ENCODE measurements at regions not wholly inside any gene's neighbourhood (a gene's known extent, or its start where the extent isn't known, plus 50 kb on each side); places are given as distances from the start of the nearest gene placed in this dataset.

DNA sequence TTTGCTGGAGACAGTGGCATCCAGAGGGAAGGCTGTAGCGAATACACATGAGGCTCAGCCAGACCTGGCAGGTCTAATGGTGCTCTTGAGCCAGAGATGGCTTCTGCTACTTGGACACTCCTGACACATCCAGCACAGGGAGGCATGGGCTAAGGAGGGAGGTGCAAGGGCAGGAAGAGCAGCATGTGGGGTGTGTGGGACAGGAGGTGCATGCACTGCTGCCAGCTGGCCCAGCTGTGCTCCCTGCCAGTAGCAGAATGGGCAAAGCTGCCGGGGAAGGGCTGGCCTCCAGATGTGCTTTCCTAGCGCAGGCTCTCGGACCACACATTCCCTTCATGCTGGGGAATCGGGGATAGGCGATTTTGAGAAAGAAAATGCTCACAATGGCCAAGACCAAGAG, 309.2 kb downstream of the CDC5L start:
- Mint-ChIP-seq H3K27me3 (ENCODE audit: low read depth in 3 of 3) (peaks cover 0 to 5% (median 2%) of the 10 kb centered on the region in 3 donors), H3K36me3 (no peaks in the 10 kb centered on the region), H3K4me3 (no peak overlapping the region), H3K9me3 (peaks cover 0 to 2% (median 0%) of the 10 kb centered on the region in 6 donors), H3K4me1 (no peaks in the 10 kb centered on the region), H3K27ac (no peak overlapping the region)
- DNase-seq: no peak

DNA sequence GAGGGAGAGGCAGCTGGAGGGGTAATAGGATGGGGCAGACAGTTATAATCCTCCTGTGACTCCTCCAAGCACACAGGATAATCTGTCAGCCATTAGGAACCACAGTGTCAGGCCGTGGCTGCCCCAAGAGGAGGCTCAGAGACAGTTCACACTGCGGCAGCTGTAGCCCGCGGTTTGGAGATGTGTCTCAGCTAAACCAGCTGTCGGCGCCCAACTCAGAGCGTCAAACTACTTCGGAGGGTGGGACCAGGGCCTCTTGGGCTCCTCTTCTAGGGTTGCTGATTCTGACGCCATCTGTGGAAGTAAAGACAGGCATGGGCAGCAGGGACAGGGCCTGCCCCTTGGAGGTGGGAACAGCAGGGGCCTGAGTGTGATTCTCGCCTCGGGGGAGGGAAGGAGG, 309.8 kb downstream of the CDC5L start:
- Mint-ChIP-seq H3K36me3 (no peaks in the 10 kb centered on the region), H3K9me3 (peaks cover 0 to 2% (median 0%) of the 10 kb centered on the region in 6 donors), H3K27ac (no peak overlapping the region), H3K4me3 (no peak overlapping the region), H3K27me3 (ENCODE audit: low read depth in 3 of 3) (peaks cover 0 to 5% (median 2%) of the 10 kb centered on the region in 3 donors), H3K4me1 (no peaks in the 10 kb centered on the region)
- DNase-seq: peak in 2 of 3 donors; percentile 11 to 29

DNA sequence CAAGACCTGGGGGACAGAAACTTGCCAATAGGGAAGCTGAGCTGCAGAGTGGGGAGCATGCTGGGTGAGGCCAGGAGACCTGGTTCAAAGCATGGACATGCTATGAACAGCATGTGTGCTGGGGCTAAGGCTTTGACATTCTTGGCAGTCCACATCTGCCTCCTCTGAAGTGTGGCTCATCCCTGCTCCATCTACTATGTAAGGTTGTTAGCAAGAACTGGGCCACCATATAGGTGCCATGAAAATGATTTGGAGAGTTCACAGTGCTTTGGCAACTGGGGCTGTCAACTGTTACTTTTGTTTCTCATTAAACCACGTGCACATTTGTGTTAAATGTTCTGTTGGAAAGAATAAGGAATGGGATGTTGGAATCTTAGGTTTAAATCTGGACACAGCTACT, 311.1 kb downstream of the CDC5L start:
- Mint-ChIP-seq H3K36me3 (no peaks in the 10 kb centered on the region), H3K9me3 (peaks cover 0 to 2% (median 0%) of the 10 kb centered on the region in 6 donors), H3K4me1 (no peaks in the 10 kb centered on the region), H3K27me3 (ENCODE audit: low read depth in 3 of 3) (peaks cover 0 to 5% (median 2%) of the 10 kb centered on the region in 3 donors), H3K27ac (no peak overlapping the region), H3K4me3 (no peak overlapping the region)
- no peak for DNase-seq

DNA sequence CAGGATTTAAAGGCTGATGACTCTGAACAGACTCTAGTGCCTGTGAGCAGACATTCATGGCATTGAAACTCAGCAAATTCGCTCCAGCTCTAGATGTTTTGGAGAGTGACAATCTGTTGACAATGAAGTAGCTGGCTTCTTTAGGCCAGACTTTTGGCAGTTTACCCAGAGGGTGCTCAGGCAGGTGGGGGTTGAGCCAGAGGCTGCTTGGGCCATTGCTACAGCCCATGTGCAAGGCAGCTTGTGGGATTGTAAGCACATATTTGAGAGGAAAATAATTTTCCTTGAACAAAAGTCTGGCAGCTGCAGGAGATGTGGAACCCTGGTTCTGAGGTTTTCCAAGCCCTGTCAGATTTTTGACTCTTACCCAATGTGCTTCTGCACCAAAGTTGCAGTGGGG, 311.6 kb downstream of the CDC5L start:
- no peaks in the 10 kb centered on the region for H3K36me3 Mint-ChIP-seq

DNA sequence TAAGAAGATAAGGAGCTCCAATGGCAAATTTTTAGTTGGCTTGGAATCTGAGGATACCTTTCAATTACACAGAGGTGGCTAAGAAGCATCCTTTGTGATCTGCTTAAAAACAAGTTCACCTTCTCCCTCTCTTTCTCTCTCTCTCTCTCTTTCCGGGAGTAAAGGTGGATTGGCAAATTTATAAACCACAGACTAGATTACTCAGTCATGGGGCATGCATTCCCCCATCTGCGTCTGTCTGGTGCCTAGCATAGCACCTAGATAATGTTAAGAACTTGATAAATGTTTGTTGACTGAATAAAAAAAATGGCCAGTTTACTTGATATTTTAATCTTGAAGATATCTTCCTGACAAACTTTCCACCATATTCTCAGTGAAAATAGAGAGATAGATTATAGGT, 312.3 kb downstream of the CDC5L start:
- Mint-ChIP-seq H3K36me3 (no peaks in the 10 kb centered on the region), H3K9me3 (peaks cover 0 to 2% (median 0%) of the 10 kb centered on the region in 6 donors), H3K27ac (no peak overlapping the region), H3K4me1 (no peaks in the 10 kb centered on the region), H3K4me3 (no peak overlapping the region), H3K27me3 (ENCODE audit: low read depth in 3 of 3) (peaks cover 0 to 3% (median 2%) of the 10 kb centered on the region in 3 donors)
- DNase-seq: no peak

More for the DNA sequence above, 311.6 kb downstream of the CDC5L start:
- Mint-ChIP-seq H3K4me1 (no peaks in the 10 kb centered on the region), H3K4me3 (no peak overlapping the region), H3K27me3 (ENCODE audit: low read depth in 3 of 3) (peaks cover 0 to 3% (median 2%) of the 10 kb centered on the region in 3 donors), H3K27ac (no peak overlapping the region), H3K9me3 (peaks cover 0 to 2% (median 0%) of the 10 kb centered on the region in 6 donors)
- no peak for DNase-seq

DNA sequence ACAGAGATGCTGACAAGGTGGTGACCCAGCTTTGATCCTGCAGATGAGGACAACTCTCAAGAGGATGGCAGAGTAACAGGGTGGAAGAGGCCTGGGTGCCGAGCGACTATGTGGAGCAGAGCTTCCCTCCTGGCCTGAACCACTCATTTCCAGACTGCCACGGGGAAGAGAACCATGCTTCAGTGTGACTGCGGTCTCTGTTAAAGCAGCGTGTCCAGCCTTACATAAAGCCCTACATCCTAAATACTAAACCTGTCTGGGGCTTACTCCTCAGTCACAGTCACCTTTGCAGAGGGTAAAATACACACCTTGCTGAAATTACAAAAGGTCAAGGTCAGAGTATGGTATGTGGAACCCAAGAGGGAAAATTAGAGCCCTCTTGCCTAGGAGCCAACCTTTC, 312.9 kb downstream of the CDC5L start:
- H3K9me3 Mint-ChIP-seq: peaks cover 0 to 2% (median 0%) of the 10 kb centered on the region in 6 donors
- H3K4me1 Mint-ChIP-seq: no peaks in the 10 kb centered on the region
- peaks cover 0 to 3% (median 2%) of the 10 kb centered on the region in 3 donors for H3K27me3 Mint-ChIP-seq (ENCODE audit: low read depth in 3 of 3)
- H3K36me3 Mint-ChIP-seq: no peaks in the 10 kb centered on the region
- no peak overlapping the region for H3K27ac Mint-ChIP-seq
- DNase-seq: no peak
- H3K4me3 Mint-ChIP-seq: no peak overlapping the region

DNA sequence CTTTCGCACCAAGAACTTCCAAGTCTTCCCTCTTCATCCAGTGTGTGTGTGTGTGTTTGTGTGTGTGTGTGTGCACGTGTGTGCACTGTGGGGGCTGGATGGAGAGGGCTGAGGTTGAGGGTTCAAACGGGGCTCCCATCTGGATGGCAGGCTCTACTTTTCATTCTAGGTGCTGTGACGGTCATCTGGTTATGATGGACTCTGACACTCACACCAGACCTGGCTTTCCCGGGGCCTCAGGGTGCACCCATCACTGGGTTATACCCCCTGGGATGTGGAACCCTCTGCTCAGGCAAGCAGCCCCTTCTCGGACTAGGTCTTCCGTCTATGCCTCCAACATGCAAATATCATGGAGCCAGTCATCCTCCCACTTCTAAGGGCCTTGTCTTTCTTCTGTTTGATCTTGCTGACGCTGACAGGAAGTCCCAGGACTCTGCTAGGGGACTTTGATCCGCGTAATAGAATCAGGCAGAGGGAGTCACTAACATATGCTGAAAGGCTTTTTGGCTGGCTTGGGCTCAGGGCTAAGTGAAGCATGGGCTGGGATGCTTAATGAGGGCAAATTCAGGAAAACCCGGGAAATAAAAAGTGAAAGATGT, 313.6 kb downstream of the CDC5L start:
- no peaks in the 10 kb centered on the region for H3K4me1 Mint-ChIP-seq
- no peak for DNase-seq
- H3K27ac Mint-ChIP-seq: no peak overlapping the region
- H3K27me3 Mint-ChIP-seq (ENCODE audit: low read depth in 3 of 3): peaks cover 0 to 3% (median 2%) of the 10 kb centered on the region in 3 donors
- H3K4me3 Mint-ChIP-seq: no peak overlapping the region
- H3K9me3 Mint-ChIP-seq: peaks cover 0 to 2% (median 0%) of the 10 kb centered on the region in 6 donors
- H3K36me3 Mint-ChIP-seq: no peaks in the 10 kb centered on the region

DNA sequence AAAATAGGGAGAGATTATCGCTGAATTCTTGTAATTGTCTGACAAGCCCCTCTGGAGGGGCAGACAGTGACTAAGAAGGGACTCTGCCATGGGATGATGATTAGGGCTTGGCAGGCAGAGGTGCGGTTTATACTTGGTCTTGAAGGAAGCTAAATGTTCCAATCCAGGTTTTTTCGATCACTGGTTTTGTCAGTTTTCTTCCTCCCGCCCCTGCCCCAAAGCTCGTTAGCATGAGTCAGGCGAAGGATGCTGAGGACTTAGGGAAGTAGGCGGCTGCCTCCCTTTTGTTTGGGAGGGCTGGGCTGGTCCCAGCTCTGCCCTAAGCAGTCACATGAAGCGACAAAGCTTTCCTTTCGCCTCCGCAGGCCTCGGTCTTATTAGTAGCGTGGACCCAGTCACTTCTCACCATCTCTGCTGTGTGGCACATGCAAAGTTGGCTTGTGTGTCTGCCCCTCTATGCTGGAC, 314.2 kb downstream of the CDC5L start:
- Mint-ChIP-seq H3K27ac (no peak overlapping the region), H3K27me3 (ENCODE audit: low read depth in 3 of 3) (peaks cover 0 to 3% (median 0%) of the 10 kb centered on the region in 3 donors), H3K36me3 (no peaks in the 10 kb centered on the region), H3K4me3 (no peak overlapping the region), H3K4me1 (no peaks in the 10 kb centered on the region), H3K9me3 (peaks cover 0 to 2% (median 0%) of the 10 kb centered on the region in 6 donors)
- no peak for DNase-seq

DNA sequence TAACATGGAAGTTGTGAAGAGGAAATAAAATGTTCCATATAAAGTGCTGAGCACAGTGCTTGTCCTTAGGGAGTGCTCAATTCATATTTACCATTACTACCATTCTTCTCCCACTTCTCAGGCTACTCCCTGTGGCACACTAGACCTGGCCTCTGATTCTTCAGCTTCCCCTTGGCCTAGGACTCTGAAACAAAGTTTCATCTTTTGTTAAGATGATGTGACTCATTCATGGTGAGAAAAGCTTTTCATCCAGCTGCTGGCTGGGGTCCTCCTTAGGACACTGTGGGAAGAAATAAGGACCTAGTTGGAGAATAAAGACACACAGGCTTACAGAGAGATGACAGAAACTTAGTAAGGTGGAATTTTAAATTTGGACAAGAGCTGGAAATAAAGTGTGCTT, 314.8 kb downstream of the CDC5L start:
- H3K27ac Mint-ChIP-seq: no peak overlapping the region
- H3K9me3 Mint-ChIP-seq: peaks cover 0 to 2% (median 0%) of the 10 kb centered on the region in 6 donors
- H3K4me1 Mint-ChIP-seq: no peaks in the 10 kb centered on the region
- no peak for DNase-seq
- H3K27me3 Mint-ChIP-seq (ENCODE audit: low read depth in 3 of 3): peaks cover 0 to 3% (median 0%) of the 10 kb centered on the region in 3 donors
- H3K4me3 Mint-ChIP-seq: no peak overlapping the region
- no peaks in the 10 kb centered on the region for H3K36me3 Mint-ChIP-seq

DNA sequence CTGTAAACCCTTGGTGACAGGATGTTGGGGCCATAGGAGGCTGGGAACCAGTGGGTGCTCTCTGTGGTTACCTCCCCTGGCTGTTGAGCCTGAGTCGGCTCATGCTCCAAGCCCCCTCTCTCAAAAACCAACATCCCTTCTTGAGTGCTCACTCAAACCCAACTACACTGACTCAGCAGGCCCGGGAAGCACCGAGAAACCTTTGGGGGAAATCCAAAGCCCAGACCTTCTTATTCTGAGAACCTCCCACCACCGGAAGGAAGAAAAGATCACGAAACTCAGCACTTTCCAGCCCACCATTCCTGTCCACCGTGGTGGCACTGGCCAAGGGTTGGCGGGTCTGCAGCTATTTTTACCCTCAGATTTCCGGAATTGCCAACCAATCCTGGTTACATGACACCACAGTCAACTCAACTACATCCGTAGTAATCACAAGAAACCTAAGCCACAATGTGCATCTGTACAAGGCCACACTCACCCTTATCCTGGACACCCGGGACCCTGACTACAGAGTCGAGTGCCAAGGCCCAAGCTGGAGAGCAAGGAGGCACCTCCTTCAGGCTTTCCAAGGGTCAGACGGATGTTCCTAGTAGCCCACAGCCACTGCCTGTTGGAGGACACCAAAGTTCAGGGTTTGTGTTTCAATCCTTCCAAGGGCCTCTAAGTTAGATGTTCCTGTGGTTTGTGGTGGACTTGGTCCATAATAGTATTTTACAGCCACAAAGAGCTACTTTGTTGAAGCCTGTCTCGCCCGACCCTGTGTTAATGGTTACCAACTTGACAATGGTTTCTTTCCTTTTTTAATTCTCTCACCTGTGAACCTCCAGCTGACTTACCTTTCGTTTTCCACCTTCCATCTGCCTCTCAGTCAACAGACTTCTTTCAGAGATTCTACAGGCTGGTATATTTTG, 317.0 kb downstream of the CDC5L start:
- peaks cover 0 to 3% (median 0%) of the 10 kb centered on the region in 3 donors for H3K27me3 Mint-ChIP-seq (ENCODE audit: low read depth in 3 of 3)
- H3K4me3 Mint-ChIP-seq: no peak overlapping the region
- no peaks in the 10 kb centered on the region for H3K36me3 Mint-ChIP-seq
- no peak overlapping the region for H3K27ac Mint-ChIP-seq
- peaks cover 0 to 2% (median 0%) of the 10 kb centered on the region in 6 donors for H3K9me3 Mint-ChIP-seq
- no peaks in the 10 kb centered on the region for H3K4me1 Mint-ChIP-seq
- DNase-seq: no peak

DNA sequence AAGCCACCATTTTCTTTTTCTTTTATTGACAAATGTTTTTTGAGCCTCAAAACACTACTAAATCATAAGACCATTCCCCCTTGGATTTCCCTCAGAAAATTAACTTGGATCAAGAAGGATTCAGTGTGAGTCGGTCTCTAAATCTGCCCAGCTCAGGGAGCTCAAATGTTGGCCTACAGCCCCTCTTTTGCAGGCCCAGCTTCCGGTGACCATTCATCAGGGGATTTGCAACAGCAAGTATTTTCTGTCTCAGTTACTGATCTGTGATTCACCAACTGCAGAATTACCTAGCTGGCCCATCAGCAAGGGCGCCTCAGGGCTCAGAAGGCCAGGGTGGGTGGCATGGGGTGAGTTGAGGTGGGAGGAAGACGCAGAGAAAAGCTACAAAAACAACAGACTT, 318.1 kb downstream of the CDC5L start:
- Mint-ChIP-seq H3K27ac (no peak overlapping the region), H3K36me3 (no peaks in the 10 kb centered on the region), H3K4me3 (no peak overlapping the region), H3K4me1 (no peaks in the 10 kb centered on the region), H3K9me3 (no peaks in the 10 kb centered on the region), H3K27me3 (ENCODE audit: low read depth in 3 of 3) (peaks cover 0 to 5% (median 0%) of the 10 kb centered on the region in 3 donors)
- no peak for DNase-seq

DNA sequence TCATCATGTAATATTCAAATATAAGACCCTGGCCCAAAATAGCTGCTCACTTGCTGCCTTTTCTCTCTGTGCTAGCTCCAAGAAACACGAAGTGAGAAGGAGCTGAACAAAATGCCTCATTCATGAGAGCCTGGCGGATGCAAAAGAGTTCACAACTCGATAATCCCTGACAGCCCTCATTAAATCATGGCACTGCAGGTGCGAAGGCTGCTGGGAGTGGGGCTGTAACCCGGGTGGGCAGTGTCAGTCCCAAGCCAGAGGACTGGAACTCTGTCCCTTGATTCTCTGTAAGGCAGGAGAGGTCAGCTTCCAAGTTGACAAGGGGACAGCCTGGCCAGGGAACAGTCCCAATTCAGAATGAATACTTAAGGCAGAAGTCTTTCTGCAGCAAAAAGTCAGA, 318.5 kb downstream of the CDC5L start:
- peaks cover 0 to 5% (median 0%) of the 10 kb centered on the region in 3 donors for H3K27me3 Mint-ChIP-seq (ENCODE audit: low read depth in 3 of 3)
- H3K4me1 Mint-ChIP-seq: no peaks in the 10 kb centered on the region
- H3K9me3 Mint-ChIP-seq: no peaks in the 10 kb centered on the region
- H3K27ac Mint-ChIP-seq: no peak overlapping the region
- H3K4me3 Mint-ChIP-seq: no peak overlapping the region
- no peak for DNase-seq
- H3K36me3 Mint-ChIP-seq: no peaks in the 10 kb centered on the region

DNA sequence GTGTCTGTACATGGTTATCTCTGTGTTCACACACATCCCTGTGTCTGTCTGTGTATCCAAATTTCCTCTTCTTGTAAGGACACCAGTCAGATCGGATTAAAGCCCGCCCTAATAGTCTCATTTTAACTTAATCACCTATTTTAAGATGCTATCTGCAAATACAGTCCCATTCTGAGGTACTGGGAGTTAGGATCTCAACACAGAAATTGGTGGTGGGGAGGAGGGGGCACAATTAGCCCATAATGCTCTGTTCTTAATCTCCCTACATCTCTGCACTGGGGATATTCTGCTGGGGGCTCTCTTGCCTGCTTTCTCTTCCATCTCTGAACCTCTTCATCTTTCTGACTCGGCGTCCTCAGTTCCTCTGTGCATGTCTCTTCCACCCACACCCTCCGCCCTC, 320.7 kb downstream of the CDC5L start:
- no peaks in the 10 kb centered on the region for H3K9me3 Mint-ChIP-seq
- H3K4me3 Mint-ChIP-seq: no peak overlapping the region
- H3K36me3 Mint-ChIP-seq: no peaks in the 10 kb centered on the region
- DNase-seq: no peak
- peaks cover 0 to 2% (median 0%) of the 10 kb centered on the region in 3 donors for H3K27me3 Mint-ChIP-seq (ENCODE audit: low read depth in 3 of 3)
- H3K27ac Mint-ChIP-seq: no peak overlapping the region
- H3K4me1 Mint-ChIP-seq: no peaks in the 10 kb centered on the region
